SU-DHL-6 (cell line): ENCODE measurements at regions not wholly inside any gene's neighbourhood (a gene's known extent, or its start where the extent isn't known, plus 50 kb on each side); places are given as distances from the start of the nearest gene placed in this dataset.

Experiments used
- H2AFZ ChIP-seq: fragments of 200-600 bp; sonication (generic); 2 replicates; pipeline ENCODE4 v1.6.1; 2014; ENCODE audit warnings: low read depth, mild to moderate bottlenecking, moderate library complexity, mixed read lengths, antibody characterized with exemption, low read length; ENCODE audit not compliant: severe bottlenecking
- H3F3A ChIP-seq: fragments of 200-600 bp; shearing (Covaris generic); 2 replicates; pipeline ENCODE4 v1.6.0; 2016; ENCODE audit warnings: antibody characterized with exemption, mild to moderate bottlenecking; ENCODE audit not compliant: insufficient read depth
- H3K27ac ChIP-seq: fragments of 200-600 bp; sonication (generic); 2 replicates; pipeline ENCODE4 v1.5.1; 2016; ENCODE audit warnings: low read depth, mild to moderate bottlenecking, low read length, moderate library complexity, mixed read lengths
- H3K27me3 ChIP-seq: fragments of 200-600 bp; sonication (generic), shearing (Covaris generic); 2 replicates; pipeline ENCODE4 v1.6.0; 2014; ENCODE audit warnings: mild to moderate bottlenecking, low read length
- H3K36me3 ChIP-seq: fragments of 200-600 bp; sonication (generic); 2 replicates; pipeline ENCODE4 v1.6.1; 2014; ENCODE audit warnings: mild to moderate bottlenecking, low read length, mixed read lengths
- H3K4me2 ChIP-seq: fragments of 300-600, 200-600 bp; shearing (Covaris generic), sonication (generic); 2 replicates; pipeline ENCODE4 v1.6.0; 2014; ENCODE audit warnings: low read length, low read depth, mild to moderate bottlenecking; ENCODE audit not compliant: poor library complexity, severe bottlenecking
- H3K4me3 ChIP-seq: fragments of 200-600 bp; sonication (generic); 2 replicates; pipeline ENCODE4 v1.5.1; 2014; ENCODE audit warnings: antibody characterized with exemption, low read length, mild to moderate bottlenecking, mixed read lengths; ENCODE audit not compliant: insufficient read depth, poor library complexity, severe bottlenecking
- H3K79me2 ChIP-seq: fragments of 200-600 bp; sonication (generic); 2 replicates; pipeline ENCODE4 v1.6.1; 2014; ENCODE audit warnings: mild to moderate bottlenecking, low read length, moderate library complexity; ENCODE audit not compliant: insufficient read depth
- H3K9ac ChIP-seq: fragments of 200-600 bp; sonication (generic); 2 replicates; pipeline ENCODE4 v1.7.0; 2014; ENCODE audit warnings: mild to moderate bottlenecking, low read length
- H3K9me2 ChIP-seq: fragments of 200-600 bp; sonication (generic); replicated peaks from 2 replicates; pipeline ENCODE4 v1.6.1; 2014; ENCODE audit warnings: low read length; ENCODE audit not compliant: insufficient read depth
- H3K9me3 ChIP-seq: fragments of 200-600 bp; sonication (generic); 2 replicates; pipeline ENCODE4 v1.6.1; 2014; ENCODE audit warnings: low read length, mixed read lengths; ENCODE audit not compliant: insufficient read depth
- H4K20me1 ChIP-seq: fragments of 200-600 bp; sonication (generic); 2 replicates; pipeline ENCODE4 v1.6.1; 2014; ENCODE audit warnings: low read depth, mild to moderate bottlenecking, antibody characterized with exemption, low read length, moderate library complexity, mixed read lengths
- EZH2phosphoT487 ChIP-seq: fragments of 200-600 bp; sonication (generic), shearing (Covaris generic); conservative IDR thresholded peaks from 2 replicates; pipeline ENCODE4 v1.6.1; 2018; ENCODE audit warnings: mild to moderate bottlenecking, antibody characterized with exemption, low read length, moderate library complexity, mixed read lengths
- TF ChIP-seq, protein P1 (sequence below): fragments of 200-600 bp; sonication (generic); IDR thresholded peaks from one replicate; pipeline ENCODE4 v1.5.1; 2017; ENCODE audit warnings: antibody characterized with exemption, mild to moderate bottlenecking, low read length, moderate library complexity; ENCODE audit not compliant: insufficient read depth, poor library complexity, severe bottlenecking

GRCh38 chr18:61749546-61749945, 143.3 kb downstream of the RNF152 start:
- TF ChIP-seq, protein P1, sequence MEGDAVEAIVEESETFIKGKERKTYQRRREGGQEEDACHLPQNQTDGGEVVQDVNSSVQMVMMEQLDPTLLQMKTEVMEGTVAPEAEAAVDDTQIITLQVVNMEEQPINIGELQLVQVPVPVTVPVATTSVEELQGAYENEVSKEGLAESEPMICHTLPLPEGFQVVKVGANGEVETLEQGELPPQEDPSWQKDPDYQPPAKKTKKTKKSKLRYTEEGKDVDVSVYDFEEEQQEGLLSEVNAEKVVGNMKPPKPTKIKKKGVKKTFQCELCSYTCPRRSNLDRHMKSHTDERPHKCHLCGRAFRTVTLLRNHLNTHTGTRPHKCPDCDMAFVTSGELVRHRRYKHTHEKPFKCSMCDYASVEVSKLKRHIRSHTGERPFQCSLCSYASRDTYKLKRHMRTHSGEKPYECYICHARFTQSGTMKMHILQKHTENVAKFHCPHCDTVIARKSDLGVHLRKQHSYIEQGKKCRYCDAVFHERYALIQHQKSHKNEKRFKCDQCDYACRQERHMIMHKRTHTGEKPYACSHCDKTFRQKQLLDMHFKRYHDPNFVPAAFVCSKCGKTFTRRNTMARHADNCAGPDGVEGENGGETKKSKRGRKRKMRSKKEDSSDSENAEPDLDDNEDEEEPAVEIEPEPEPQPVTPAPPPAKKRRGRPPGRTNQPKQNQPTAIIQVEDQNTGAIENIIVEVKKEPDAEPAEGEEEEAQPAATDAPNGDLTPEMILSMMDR: no peak
- TF ChIP-seq EZH2phosphoT487: no peak
- no peak overlapping the region for H3K4me2 ChIP-seq

GRCh38 chr18:61749031-61749430, 143.8 kb downstream of the RNF152 start:
- no peaks in the 10 kb centered on the region for H3F3A ChIP-seq
- no peaks in the 10 kb centered on the region for H3K9me3 ChIP-seq
- no peak overlapping the region for H2AFZ ChIP-seq
- no peaks in the 10 kb centered on the region for H3K79me2 ChIP-seq
- no peak overlapping the region for H3K9ac ChIP-seq
- H3K9me2 ChIP-seq: no peaks in the 10 kb centered on the region
- no peak overlapping the region for H3K4me3 ChIP-seq
- H3K27ac ChIP-seq: no peak overlapping the region
- TF ChIP-seq EZH2phosphoT487: no peak
- no peaks in the 10 kb centered on the region for H3K36me3 ChIP-seq
- H3K4me2 ChIP-seq: no peak overlapping the region
- 0 out of 2 replicates have a peak, but pooled peaks cover 3% of the 10 kb centered on the region for H3K27me3 ChIP-seq
- no peaks in the 10 kb centered on the region for H4K20me1 ChIP-seq

More at GRCh38 chr18:61749546-61749945, 143.3 kb downstream of the RNF152 start:
- H2AFZ ChIP-seq: no peak overlapping the region
- H3K4me3 ChIP-seq: no peak overlapping the region
- no peaks in the 10 kb centered on the region for H4K20me1 ChIP-seq
- H3F3A ChIP-seq: no peaks in the 10 kb centered on the region
- H3K27me3 ChIP-seq: 0 out of 2 replicates have a peak, but pooled peaks cover 3% of the 10 kb centered on the region
- no peaks in the 10 kb centered on the region for H3K9me2 ChIP-seq
- H3K9me3 ChIP-seq: no peaks in the 10 kb centered on the region
- no peak overlapping the region for H3K9ac ChIP-seq
- no peaks in the 10 kb centered on the region for H3K79me2 ChIP-seq
- no peaks in the 10 kb centered on the region for H3K36me3 ChIP-seq
- H3K27ac ChIP-seq: no peak overlapping the region

DNA sequence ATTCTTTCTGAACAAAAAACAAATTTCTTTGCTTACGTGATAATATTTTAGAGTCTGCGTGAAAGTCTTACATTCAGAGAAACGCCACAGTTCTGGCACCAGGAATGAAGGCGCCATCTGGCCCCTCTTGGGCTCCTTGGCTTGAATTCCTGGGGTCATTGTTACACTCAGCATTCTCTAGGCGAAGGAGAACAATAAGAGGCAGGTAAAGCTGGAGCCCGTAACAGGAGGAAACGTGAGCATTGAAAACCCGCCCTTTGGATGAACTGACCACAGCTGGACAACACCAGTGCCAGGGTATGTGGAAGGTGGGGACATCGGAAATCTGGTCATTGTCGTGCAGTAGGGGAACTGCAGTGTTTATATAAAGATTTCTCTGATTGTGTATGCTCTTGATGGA, 144.8 kb downstream of the RNF152 start:
- Histone ChIP-seq H3K4me2 (no peak overlapping the region), H3K4me3 (no peak overlapping the region), H3K36me3 (no peaks in the 10 kb centered on the region), H2AFZ (no peak overlapping the region), H3K9ac (no peak overlapping the region), H3K79me2 (no peaks in the 10 kb centered on the region), H3F3A (no peaks in the 10 kb centered on the region), H3K27me3 (0 out of 2 replicates have a peak, but pooled peaks cover 3% of the 10 kb centered on the region), H3K27ac (no peak overlapping the region), H4K20me1 (no peaks in the 10 kb centered on the region), H3K9me2 (no peaks in the 10 kb centered on the region), H3K9me3 (no peaks in the 10 kb centered on the region)
- TF ChIP-seq, protein P1: no peak

- Histone ChIP-seq H3F3A (no peaks in the 10 kb centered on the region), H3K9me3 (no peaks in the 10 kb centered on the region), H3K9ac (no peak overlapping the region), H3K27ac (no peak overlapping the region), H3K27me3 (no peaks in the 10 kb centered on the region), H2AFZ (no peak overlapping the region), H3K36me3 (no peaks in the 10 kb centered on the region), H3K9me2 (no peaks in the 10 kb centered on the region), H3K4me2 (no peak overlapping the region), H3K79me2 (no peaks in the 10 kb centered on the region), H4K20me1 (no peaks in the 10 kb centered on the region), H3K4me3 (no peak overlapping the region)
- TF ChIP-seq, protein P1: no peak
- no peak for TF ChIP-seq EZH2phosphoT487
Measured at GRCh38 chr18:61743775-61744531, 148.9 kb downstream of the RNF152 start.
